ENCODE measurements at regions not wholly inside any gene's neighbourhood (a gene's known extent, or its start where the extent isn't known, plus 50 kb on each side); places are given as distances from the start of the nearest gene placed in this dataset.

GRCh38 chr12:46490635-46491034 is 118.1 kb upstream of the SLC38A2 start:
- TF ChIP-seq CEBPB (IDR thresholded peaks at IDR 0.05; ENCODE audit: low read depth, low read length) (peak; percentile 89), CHD1 (IDR thresholded peaks at IDR 0.05; ENCODE audit: low read depth, low read length) (no peak), POLR2A (IDR thresholded peaks at IDR 0.05; ENCODE audit: low read depth, low read length) (no peak), SMC3 (IDR thresholded peaks at IDR 0.05; ENCODE audit: low read depth, low read length) (no peak), NFE2L2 (IDR thresholded peaks at IDR 0.05; ENCODE audit: low read depth, low read length) (no peak)
- TF ChIP-seq, protein P1, sequence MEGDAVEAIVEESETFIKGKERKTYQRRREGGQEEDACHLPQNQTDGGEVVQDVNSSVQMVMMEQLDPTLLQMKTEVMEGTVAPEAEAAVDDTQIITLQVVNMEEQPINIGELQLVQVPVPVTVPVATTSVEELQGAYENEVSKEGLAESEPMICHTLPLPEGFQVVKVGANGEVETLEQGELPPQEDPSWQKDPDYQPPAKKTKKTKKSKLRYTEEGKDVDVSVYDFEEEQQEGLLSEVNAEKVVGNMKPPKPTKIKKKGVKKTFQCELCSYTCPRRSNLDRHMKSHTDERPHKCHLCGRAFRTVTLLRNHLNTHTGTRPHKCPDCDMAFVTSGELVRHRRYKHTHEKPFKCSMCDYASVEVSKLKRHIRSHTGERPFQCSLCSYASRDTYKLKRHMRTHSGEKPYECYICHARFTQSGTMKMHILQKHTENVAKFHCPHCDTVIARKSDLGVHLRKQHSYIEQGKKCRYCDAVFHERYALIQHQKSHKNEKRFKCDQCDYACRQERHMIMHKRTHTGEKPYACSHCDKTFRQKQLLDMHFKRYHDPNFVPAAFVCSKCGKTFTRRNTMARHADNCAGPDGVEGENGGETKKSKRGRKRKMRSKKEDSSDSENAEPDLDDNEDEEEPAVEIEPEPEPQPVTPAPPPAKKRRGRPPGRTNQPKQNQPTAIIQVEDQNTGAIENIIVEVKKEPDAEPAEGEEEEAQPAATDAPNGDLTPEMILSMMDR (conservative IDR thresholded peaks at IDR 0.05; ENCODE audit: low read depth, low read length), result no peak

Data from IMR-90 (cell line).